AG04450 (cell line): ENCODE measurements at regions not wholly inside any gene's neighbourhood (a gene's known extent, or its start where the extent isn't known, plus 50 kb on each side); places are given as distances from the start of the nearest gene placed in this dataset. TPM values are rescaled to one million over a fixed set of nuclear protein-coding genes. Genes with fewer than 3 reads are reported as not detected.
"Not testable (repeated sequence)": the region's sequence is repeated elsewhere in the genome, so short reads cannot be mapped to it uniquely, and the experiment has no call there.

Experiments used
- CTCF ChIA-PET: fragments of 300-600, 350-600 bp; formaldehyde crosslinking; extraction: SDS; loops from one replicate; lab custom pipeline; 2022; ENCODE audit warnings: antibody characterized with exemption, inconsistent platforms; lab: Charles Lee
- POLR2A ChIA-PET: fragments of 350-600 bp; formaldehyde crosslinking; extraction: SDS; loops from one replicate; lab custom pipeline; 2021; ENCODE audit warnings: antibody characterized with exemption, inconsistent platforms; lab: Yijun Ruan, JAX
- DNase-seq: peaks from one replicate; pipeline ENCODE4 v3.0.0-alpha.2; 2011; ENCODE audit warnings: low read depth, low spot score
- H3K27ac ChIP-seq: one replicate; pipeline ENCODE4 v1.5.1; 2012; ENCODE audit warnings: low read depth, low read length, control low read depth
- H3K27me3 ChIP-seq: one replicate; pipeline ENCODE4 v1.6.0; 2012; ENCODE audit warnings: low read length; ENCODE audit not compliant: control insufficient read depth, insufficient read depth
- H3K4me3 ChIP-seq: 2 replicates; pipeline ENCODE4 v1.5.1; 2011; ENCODE audit warnings: mild to moderate bottlenecking, low read depth, low read length, control low read depth
- H3K9me3 ChIP-seq: 2 replicates; pipeline ENCODE4 v1.5.1; 2012; ENCODE audit warnings: low read length; ENCODE audit not compliant: control insufficient read depth, insufficient read depth
- CTCF ChIP-seq: IDR thresholded peaks from 2 replicates; pipeline ENCODE4 v1.5.1; 2011; ENCODE audit warnings: low read depth, low read length, control low read depth, inconsistent platforms
- small RNA-seq: library from RNA; depleted of rRNA; stranded (forward); fragments of <200 nt; gene quantifications from one replicate; pipeline ENCODE3, GENCODE V24; 2012; ENCODE audit warnings: low read depth; ENCODE audit not compliant: insufficient read length

- CTCF ChIA-PET, result interaction anchor here (0.7 to 1.3 kb wide), 2 partner anchors 13 to 42 kb away, joined by 4 to 6 read pairs; no protein-coding TSS in a partner anchor
- DNase-seq, result no peak
Observed at GRCh38 chr4:150023489-150023888, 54.8 kb upstream of the DCLK2 start.

GRCh38 chr4:150026987-150027386, 51.3 kb upstream of the DCLK2 start:
- POLR2A ChIA-PET, H3K27ac ChIP-seq, H3K27me3 ChIP-seq, H3K9me3 ChIP-seq, DNase-seq, H3K4me3 ChIP-seq, CTCF ChIA-PET: not testable (repeated sequence)

More at GRCh38 chr4:150023489-150023888, 54.8 kb upstream of the DCLK2 start:
- Histone ChIP-seq H3K27ac (no peak overlapping the region), H3K9me3 (peaks cover 8% of the 10 kb centered on the region), H3K4me3 (no peak overlapping the region), H3K27me3 (no peaks in the 10 kb centered on the region)
- POLR2A ChIA-PET, result no interaction called here
- no peak for TF ChIP-seq CTCF

Small RNAs in the stretch of these regions (small RNA-seq; reads per million reads assigned to genes)
- gene RNA5SP167 (not detected), gene RNU6-1230P (not detected)
